ENCODE measurements at regions not wholly inside any gene's neighbourhood (a gene's known extent, or its start where the extent isn't known, plus 50 kb on each side); places are given as distances from the start of the nearest gene placed in this dataset.

DNA sequence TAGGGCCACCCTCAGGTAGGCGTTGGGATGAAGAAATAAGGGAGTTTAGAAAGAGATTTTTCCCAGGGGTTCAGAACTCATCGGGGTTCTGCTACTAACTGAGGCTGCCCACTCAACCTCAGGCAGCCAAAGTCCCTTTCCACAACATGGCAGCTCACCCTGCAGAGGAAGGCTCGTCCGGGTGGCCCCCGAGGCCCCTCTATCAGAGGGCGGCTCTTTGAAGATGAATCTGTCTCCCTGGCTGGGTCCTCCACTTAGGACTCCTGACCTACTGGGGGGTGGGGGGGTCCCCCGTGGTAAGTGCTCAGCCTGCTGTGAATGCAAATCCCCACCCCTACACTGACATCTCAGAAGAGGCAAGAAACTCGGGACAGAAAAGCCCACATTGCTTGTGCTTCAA lies 182.9 kb downstream of the SOD2 start:
- Mint-ChIP-seq H3K27me3 (ENCODE audit: low read depth) (no peaks in the 10 kb centered on the region), H3K27ac (no peak overlapping the region), H3K4me3 (ENCODE audit: low read depth) (no peak overlapping the region), H3K36me3 (ENCODE audit: low read depth) (no peaks in the 10 kb centered on the region), H3K4me1 (ENCODE audit: low read depth) (no peaks in the 10 kb centered on the region), H3K9me3 (no peaks in the 10 kb centered on the region)
- intact Hi-C loops (cut with micrococcal nuclease): no loop called here
- DNase-seq (ENCODE audit: low spot score): no peak

DNA sequence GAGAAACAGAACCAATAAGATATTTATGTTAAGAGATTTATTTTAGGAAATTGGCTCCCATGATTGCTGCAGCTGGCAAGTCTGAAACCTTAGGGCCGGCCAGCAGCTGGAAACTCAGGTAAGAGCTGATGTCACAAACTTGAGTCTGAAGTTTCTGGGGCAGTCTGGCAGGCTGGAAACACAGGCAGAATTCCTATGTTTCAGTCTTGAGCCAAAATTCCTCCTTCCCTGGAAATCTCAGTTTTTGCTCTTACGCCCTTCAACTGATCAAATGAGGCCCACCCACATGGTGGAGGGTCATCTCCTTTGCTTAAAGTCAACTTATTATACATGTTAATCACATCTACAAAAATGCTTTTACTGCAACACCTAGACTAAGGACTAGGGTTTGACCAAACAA lies 184.1 kb downstream of the SOD2 start:
- no peak overlapping the region for H3K27ac Mint-ChIP-seq
- no peaks in the 10 kb centered on the region for H3K36me3 Mint-ChIP-seq (ENCODE audit: low read depth)
- no peaks in the 10 kb centered on the region for H3K9me3 Mint-ChIP-seq
- no peak for DNase-seq (ENCODE audit: low spot score)
- H3K4me3 Mint-ChIP-seq (ENCODE audit: low read depth): no peak overlapping the region
- no peaks in the 10 kb centered on the region for H3K4me1 Mint-ChIP-seq (ENCODE audit: low read depth)
- intact Hi-C loops (cut with micrococcal nuclease): no loop called here
- no peaks in the 10 kb centered on the region for H3K27me3 Mint-ChIP-seq (ENCODE audit: low read depth)

DNA sequence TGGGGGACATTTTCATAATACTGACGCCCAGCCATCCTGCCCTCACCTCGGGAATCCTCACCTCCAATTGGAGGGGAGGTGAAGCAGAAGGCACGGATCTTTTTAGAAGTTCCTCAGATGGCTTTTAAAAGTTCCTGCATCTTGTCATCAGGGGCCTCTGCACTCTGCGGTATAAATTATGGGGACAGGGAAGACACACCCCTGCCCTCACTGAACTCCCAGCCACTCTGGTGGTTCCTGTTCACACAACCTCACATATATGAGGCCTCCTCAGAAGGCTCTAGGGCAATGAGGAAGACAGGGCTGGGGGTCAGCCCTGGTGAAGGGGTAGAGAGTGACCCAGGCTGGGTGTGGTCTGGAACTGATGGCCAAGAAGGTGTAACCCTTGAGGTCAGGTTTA lies 187.0 kb downstream of the SOD2 start:
- H3K27me3 Mint-ChIP-seq (ENCODE audit: low read depth): no peaks in the 10 kb centered on the region
- intact Hi-C loops (cut with micrococcal nuclease): no loop called here
- no peaks in the 10 kb centered on the region for H3K36me3 Mint-ChIP-seq (ENCODE audit: low read depth)
- H3K27ac Mint-ChIP-seq: no peak overlapping the region
- no peak for DNase-seq (ENCODE audit: low spot score)
- no peaks in the 10 kb centered on the region for H3K9me3 Mint-ChIP-seq
- no peak overlapping the region for H3K4me3 Mint-ChIP-seq (ENCODE audit: low read depth)
- no peaks in the 10 kb centered on the region for H3K4me1 Mint-ChIP-seq (ENCODE audit: low read depth)

DNA sequence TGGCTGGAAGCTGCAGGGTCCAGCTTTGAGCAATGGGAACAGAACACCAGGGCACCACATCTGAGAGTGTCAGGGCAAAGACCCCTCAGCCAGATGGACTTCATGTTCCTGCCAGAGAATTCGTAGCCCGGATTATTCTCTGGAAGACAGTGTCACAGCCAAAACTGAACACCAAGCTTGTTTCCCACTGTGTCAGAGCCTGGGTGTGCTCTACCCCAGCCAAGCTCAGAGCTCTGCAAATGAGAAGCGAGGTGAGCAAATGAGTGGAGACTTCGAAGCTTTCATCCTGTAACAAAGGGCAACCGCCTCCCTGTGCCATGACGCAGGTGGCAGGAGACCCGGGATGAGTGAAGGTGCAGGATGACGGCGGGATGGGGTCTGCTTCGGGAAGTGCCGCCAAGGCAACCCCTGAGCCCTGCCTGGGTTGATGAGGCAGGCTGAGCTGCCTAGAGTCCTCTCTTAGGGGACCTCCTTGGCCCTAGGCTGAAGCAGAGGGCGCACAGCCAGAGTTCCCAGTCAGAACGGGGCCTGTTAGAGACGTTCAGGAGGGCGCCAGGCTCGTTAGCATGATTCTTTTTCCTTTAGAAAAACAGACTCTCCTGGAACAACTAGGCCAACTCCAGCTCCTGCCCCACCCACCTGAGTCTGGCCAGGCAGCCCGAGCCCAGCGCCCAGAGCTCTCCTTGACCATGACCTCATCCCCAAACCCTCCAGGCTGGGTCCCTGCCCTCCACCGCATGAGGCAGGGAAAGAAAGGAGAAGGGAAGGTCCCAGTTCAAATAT lies 187.7 kb downstream of the SOD2 start:
- Mint-ChIP-seq H3K4me3 (ENCODE audit: low read depth) (no peak overlapping the region), H3K27me3 (ENCODE audit: low read depth) (no peaks in the 10 kb centered on the region), H3K9me3 (no peaks in the 10 kb centered on the region), H3K36me3 (ENCODE audit: low read depth) (no peaks in the 10 kb centered on the region), H3K27ac (no peak overlapping the region), H3K4me1 (ENCODE audit: low read depth) (no peaks in the 10 kb centered on the region)
- no peak for DNase-seq (ENCODE audit: low spot score)
- intact Hi-C loops (cut with micrococcal nuclease): no loop called here

DNA sequence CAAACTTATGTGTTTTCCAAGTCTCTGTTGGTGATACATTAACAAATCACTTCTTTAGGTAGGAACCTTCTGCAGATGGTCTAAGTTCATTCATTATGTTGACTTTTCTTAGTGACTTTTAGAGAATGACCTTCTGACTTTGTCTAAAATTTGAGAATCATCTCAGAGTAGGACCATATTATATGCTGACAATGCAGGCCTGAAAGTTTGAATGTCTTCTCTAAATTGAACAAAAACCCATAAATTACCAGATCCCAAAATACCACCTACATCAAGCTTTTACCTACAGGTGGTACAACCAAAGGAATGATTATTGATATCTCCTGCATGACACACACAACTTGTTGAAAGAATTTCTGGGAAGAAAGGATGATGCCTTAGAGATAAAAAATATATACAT lies 191.5 kb downstream of the SOD2 start:
- H3K27ac Mint-ChIP-seq: no peak overlapping the region
- peaks cover 2% of the 10 kb centered on the region for H3K27me3 Mint-ChIP-seq (ENCODE audit: low read depth)
- no peaks in the 10 kb centered on the region for H3K9me3 Mint-ChIP-seq
- DNase-seq (ENCODE audit: low spot score): no peak
- no peak overlapping the region for H3K4me3 Mint-ChIP-seq (ENCODE audit: low read depth)
- no peaks in the 10 kb centered on the region for H3K36me3 Mint-ChIP-seq (ENCODE audit: low read depth)
- intact Hi-C loops (cut with micrococcal nuclease): no loop called here
- no peaks in the 10 kb centered on the region for H3K4me1 Mint-ChIP-seq (ENCODE audit: low read depth)

DNA sequence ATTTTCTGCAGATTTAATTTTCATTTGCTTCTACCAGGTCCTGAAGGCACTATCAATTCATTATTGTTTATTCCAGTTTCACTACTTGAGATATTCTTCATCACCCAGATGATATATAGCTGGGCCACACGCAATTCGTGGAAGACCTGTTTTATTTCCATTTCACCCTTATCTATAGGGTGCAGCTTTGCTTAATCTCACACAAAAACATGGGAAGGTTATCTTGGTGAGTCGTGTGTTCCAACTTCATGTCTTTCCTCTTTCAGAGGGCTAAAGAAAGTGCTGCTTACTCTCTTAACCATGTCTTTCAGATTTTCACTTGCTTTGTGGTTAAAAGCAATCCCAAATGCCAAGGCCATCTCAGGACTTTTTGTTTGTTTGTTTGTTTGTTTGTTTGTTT lies 194.0 kb downstream of the SOD2 start:
- intact Hi-C loops (cut with micrococcal nuclease): no loop called here
- Mint-ChIP-seq H3K27me3 (ENCODE audit: low read depth) (peaks cover 2% of the 10 kb centered on the region), H3K36me3 (ENCODE audit: low read depth) (no peaks in the 10 kb centered on the region), H3K9me3 (no peaks in the 10 kb centered on the region), H3K27ac (no peak overlapping the region), H3K4me1 (ENCODE audit: low read depth) (no peaks in the 10 kb centered on the region), H3K4me3 (ENCODE audit: low read depth) (no peak overlapping the region)
- no peak for DNase-seq (ENCODE audit: low spot score)

DNA sequence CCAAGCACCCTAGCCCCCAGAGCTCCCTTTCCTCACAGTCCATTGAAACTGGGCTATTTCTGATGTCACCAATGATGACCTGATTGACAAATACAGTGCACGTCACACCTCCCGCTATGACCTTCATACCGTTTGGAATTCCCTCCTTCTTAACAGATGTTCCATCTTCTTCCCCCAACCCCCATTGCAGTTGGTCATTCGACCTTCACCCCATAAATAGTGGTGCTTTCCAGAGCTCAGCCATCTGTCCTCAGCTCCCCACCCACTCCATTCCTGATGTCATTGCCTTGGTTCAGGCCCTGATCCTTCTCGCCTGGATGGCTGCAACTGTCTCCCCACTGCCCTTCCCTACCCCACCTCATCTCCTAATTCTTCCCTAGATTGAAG lies 198.5 kb downstream of the SOD2 start:
- Mint-ChIP-seq H3K9me3 (no peaks in the 10 kb centered on the region), H3K27ac (no peak overlapping the region), H3K4me1 (ENCODE audit: low read depth) (no peaks in the 10 kb centered on the region), H3K36me3 (ENCODE audit: low read depth) (no peaks in the 10 kb centered on the region), H3K27me3 (ENCODE audit: low read depth) (peaks cover 4% of the 10 kb centered on the region), H3K4me3 (ENCODE audit: low read depth) (no peak overlapping the region)
- no peak for DNase-seq (ENCODE audit: low spot score)
- intact Hi-C loops (cut with micrococcal nuclease): no loop called here

DNA sequence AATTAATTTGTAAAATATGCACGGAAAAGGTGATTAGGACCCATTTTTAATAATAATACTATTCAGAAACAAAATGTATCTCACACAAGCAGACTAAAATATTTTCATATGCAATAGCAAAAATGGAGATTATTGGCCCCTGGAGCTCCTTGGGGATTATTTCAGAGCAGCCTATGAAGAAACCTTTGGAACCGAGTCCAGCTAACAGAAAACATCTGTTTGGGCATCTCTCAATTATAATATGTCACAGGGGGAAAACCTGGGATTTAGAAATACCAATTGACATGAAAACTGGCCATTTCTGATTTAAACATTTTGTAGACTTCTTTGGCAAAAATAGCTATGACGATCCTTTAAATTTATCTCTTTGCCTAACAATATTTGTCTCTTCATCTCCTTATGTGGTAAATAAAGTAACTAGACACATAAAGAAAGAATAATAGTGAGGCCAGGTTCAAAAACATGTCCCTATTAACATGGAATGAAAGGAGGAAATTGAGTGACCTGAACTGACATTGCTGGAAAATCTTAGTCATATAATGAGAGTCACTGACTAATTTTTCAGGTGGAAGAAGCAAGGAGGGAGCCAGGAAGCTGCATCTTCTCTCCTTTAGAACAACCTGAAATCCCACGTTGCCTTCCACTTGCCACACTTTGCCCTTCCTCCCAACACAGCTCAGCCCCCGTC lies 199.0 kb downstream of the SOD2 start:
- no peak for DNase-seq (ENCODE audit: low spot score)
- peaks cover 4% of the 10 kb centered on the region for H3K27me3 Mint-ChIP-seq (ENCODE audit: low read depth)
- no peak overlapping the region for H3K27ac Mint-ChIP-seq
- H3K4me1 Mint-ChIP-seq (ENCODE audit: low read depth): no peaks in the 10 kb centered on the region
- intact Hi-C loops (cut with micrococcal nuclease): no loop called here
- no peaks in the 10 kb centered on the region for H3K9me3 Mint-ChIP-seq
- no peak overlapping the region for H3K4me3 Mint-ChIP-seq (ENCODE audit: low read depth)
- H3K36me3 Mint-ChIP-seq (ENCODE audit: low read depth): no peaks in the 10 kb centered on the region

DNA sequence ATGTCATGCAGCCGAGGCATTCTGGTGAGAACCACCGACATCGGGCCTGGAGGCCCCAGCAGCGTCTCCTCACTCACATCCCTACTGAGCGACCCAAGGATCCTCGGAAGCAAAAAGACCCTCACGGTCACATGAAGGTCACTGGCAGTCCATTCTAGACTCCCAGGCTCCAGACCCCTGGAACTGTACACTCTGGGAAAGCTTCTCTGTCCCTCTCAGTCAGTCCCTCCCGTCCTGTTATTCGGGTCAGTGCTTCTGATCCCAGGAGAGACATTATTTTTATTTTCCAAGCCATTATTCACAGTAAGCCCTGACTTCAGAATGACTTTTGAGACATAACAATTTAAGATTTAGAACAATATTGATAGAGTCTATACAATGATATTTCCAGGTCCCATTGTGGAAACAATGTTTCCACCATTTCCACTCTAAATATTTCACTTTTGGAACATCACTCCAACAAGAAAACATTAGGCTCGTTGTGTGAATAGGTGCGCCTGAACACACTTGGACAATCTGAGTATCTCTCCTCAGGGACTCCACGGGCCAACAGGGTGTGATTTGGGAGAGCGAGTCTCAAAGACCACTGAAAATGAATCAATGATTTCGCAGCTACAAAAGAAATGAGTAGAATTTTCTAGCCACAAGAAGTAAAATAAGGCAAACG lies 199.7 kb downstream of the SOD2 start:
- H3K27me3 Mint-ChIP-seq (ENCODE audit: low read depth): peaks cover 4% of the 10 kb centered on the region
- no peaks in the 10 kb centered on the region for H3K9me3 Mint-ChIP-seq
- no peaks in the 10 kb centered on the region for H3K4me1 Mint-ChIP-seq (ENCODE audit: low read depth)
- H3K4me3 Mint-ChIP-seq (ENCODE audit: low read depth): no peak overlapping the region
- DNase-seq (ENCODE audit: low spot score): no peak
- intact Hi-C loops (cut with micrococcal nuclease): no loop called here
- H3K27ac Mint-ChIP-seq: no peak overlapping the region
- no peaks in the 10 kb centered on the region for H3K36me3 Mint-ChIP-seq (ENCODE audit: low read depth)

DNA sequence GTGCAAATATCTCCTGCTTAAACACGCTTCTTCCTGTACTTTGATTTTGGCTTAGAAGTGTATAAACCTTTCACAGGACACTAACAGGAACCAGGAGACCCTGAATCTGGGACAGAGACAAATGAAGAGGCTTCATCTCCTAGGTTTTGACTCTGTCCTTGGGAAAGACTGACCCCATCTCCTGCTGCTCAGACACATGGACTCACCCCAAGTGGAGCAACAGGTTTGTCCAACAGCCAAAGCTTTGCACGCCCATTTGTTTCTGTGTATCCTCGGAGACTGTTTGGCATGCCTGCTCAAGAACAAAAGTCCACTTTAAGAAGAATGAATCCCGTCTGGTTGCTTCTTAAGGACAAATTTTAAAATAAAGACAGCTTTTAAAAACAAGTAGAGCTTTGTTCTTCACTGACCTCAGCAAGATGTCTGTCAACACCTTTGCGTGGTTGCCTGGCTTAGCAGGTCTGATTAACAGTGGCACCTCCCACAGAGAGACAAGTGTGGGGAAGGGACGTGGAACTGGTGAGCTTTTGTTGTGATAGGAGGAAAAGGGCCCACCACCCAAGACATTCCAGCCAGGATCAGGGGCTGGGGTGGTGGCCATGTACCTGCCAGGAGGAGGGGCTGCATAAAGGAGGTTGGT lies 202.6 kb downstream of the SOD2 start:
- Mint-ChIP-seq H3K9me3 (no peaks in the 10 kb centered on the region), H3K36me3 (ENCODE audit: low read depth) (no peaks in the 10 kb centered on the region), H3K27me3 (ENCODE audit: low read depth) (peaks cover 7% of the 10 kb centered on the region), H3K4me1 (ENCODE audit: low read depth) (no peaks in the 10 kb centered on the region), H3K27ac (no peak overlapping the region), H3K4me3 (ENCODE audit: low read depth) (no peak overlapping the region)
- intact Hi-C loops (cut with micrococcal nuclease): no loop called here
- no peak for DNase-seq (ENCODE audit: low spot score)

DNA sequence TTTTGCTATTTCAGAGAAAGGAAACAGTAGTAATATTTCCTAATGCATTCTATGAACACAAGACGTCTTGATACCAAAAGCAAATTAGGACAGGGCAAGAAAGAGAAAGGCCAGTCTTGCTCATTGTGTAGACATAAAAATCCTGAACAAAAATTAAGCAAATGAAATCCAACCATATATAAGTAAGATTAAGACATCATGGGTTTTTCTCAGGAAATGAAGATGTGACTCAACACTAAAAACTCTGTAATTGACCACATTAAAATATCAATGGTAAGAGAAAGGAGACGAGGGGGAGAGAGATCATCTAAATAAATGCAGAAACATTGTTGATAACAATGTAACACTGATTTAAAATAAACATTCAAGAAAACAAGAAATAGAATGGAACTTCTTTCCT lies 205.4 kb downstream of the SOD2 start:
- Mint-ChIP-seq H3K27me3 (ENCODE audit: low read depth) (peaks cover 12% of the 10 kb centered on the region), H3K36me3 (ENCODE audit: low read depth) (no peaks in the 10 kb centered on the region), H3K4me3 (ENCODE audit: low read depth) (no peak overlapping the region), H3K4me1 (ENCODE audit: low read depth) (no peaks in the 10 kb centered on the region), H3K27ac (no peak overlapping the region), H3K9me3 (no peaks in the 10 kb centered on the region)
- DNase-seq (ENCODE audit: low spot score): no peak
- intact Hi-C loops (cut with micrococcal nuclease): no loop called here

DNA sequence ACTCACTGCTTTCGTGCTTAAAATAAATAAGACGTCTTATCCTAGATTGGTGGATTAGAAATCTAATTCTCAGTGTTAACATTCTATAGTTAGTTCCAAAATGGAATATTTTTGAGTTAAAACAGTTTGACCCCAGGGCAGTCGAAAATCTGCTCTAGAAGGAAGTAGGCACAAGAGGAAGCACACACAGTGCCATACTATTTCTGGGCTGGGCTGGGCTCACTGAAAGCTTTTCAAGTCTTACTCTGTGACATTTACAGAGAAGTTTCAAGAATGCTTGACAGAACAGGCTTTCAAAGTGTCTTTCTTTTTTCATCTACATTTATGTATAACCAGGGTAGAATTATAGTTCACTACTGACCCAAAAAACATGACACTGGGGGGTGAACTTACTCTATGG lies 209.8 kb downstream of the SOD2 start:
- no peak for DNase-seq (ENCODE audit: low spot score)
- no peaks in the 10 kb centered on the region for H3K9me3 Mint-ChIP-seq
- no peaks in the 10 kb centered on the region for H3K4me1 Mint-ChIP-seq (ENCODE audit: low read depth)
- intact Hi-C loops (cut with micrococcal nuclease): no loop called here
- H3K36me3 Mint-ChIP-seq (ENCODE audit: low read depth): no peaks in the 10 kb centered on the region
- H3K27me3 Mint-ChIP-seq (ENCODE audit: low read depth): peaks cover 17% of the 10 kb centered on the region
- H3K4me3 Mint-ChIP-seq (ENCODE audit: low read depth): no peak overlapping the region
- no peak overlapping the region for H3K27ac Mint-ChIP-seq

DNA sequence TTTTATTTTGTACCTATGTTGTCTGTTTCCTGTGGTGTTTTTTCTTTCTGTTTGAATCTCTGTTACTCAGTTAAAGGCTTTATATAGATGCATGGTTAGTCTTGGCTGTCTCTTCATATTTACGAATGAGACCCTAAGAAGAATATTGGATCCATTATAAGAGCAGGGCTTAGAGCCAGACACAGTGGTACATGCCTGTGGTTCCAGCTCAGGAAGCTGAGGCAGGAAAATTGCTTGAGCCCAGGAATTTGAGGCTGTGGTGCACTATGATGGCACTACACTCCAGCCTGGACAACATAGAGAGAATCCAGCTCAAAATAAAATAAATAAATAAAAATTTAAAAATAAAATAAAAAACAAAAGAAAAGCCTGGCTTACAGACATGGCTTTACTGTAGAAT lies 211.1 kb downstream of the SOD2 start:
- intact Hi-C loops (cut with micrococcal nuclease): no loop called here
- Mint-ChIP-seq H3K36me3 (ENCODE audit: low read depth) (no peaks in the 10 kb centered on the region), H3K4me3 (ENCODE audit: low read depth) (no peak overlapping the region), H3K4me1 (ENCODE audit: low read depth) (no peaks in the 10 kb centered on the region), H3K27ac (no peak overlapping the region), H3K9me3 (no peaks in the 10 kb centered on the region), H3K27me3 (ENCODE audit: low read depth) (peaks cover 12% of the 10 kb centered on the region)
- DNase-seq (ENCODE audit: low spot score): no peak
